HL-60 (cell line): ENCODE measurements at regions not wholly inside any gene's neighbourhood (a gene's known extent, or its start where the extent isn't known, plus 50 kb on each side); places are given as distances from the start of the nearest gene placed in this dataset.

Source experiments
- GABPA ChIP-seq: IDR thresholded peaks from 2 replicates; pipeline ENCODE4 v1.6.1; 2012; ENCODE audit warnings: low read depth
- POLR2AphosphoS5 ChIP-seq: IDR thresholded peaks from 2 replicates; pipeline ENCODE4 v1.6.1; 2012; ENCODE audit warnings: low read depth
- SPI1 ChIP-seq: IDR thresholded peaks from 2 replicates; pipeline ENCODE4 v1.6.1; 2012; ENCODE audit warnings: low read depth, mild to moderate bottlenecking, borderline replicate concordance
- TF ChIP-seq, protein P1 (sequence below): IDR thresholded peaks from one replicate; pipeline ENCODE4 v1.5.1; 2011; ENCODE audit warnings: low read length, control low read depth, inconsistent platforms; ENCODE audit not compliant: insufficient read depth
- TF ChIP-seq, protein P2 (sequence below): IDR thresholded peaks from 2 replicates; pipeline ENCODE4 v1.6.1; 2012; ENCODE audit warnings: low read depth; ENCODE audit not compliant: insufficient replicate concordance

DNA sequence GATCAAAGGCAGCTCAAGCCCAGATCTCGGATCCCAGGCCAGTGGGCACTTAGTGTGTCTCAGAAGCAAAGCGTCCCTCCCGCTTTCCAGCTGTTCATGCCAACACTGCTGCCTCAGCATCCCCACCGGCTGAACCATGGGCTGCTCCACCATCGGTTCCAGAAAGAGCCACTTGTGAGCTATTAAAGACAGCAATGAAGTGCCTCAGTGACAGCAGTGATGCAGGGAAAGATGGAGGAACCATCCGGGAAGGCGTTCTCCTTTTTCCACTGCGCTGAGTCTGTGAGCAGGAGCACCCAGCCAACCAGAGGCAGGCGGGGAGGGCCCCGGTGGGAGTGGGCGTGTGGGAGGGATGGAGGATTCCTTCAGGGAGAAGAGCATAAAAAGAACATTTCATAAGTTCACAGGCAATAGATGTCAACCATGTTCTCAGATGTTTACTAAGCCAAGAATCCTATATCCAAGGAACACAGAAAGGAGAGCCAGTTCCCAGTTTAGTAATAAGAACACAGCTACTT, 96.2 kb upstream of the MKI67 start:
- TF ChIP-seq, protein P1, sequence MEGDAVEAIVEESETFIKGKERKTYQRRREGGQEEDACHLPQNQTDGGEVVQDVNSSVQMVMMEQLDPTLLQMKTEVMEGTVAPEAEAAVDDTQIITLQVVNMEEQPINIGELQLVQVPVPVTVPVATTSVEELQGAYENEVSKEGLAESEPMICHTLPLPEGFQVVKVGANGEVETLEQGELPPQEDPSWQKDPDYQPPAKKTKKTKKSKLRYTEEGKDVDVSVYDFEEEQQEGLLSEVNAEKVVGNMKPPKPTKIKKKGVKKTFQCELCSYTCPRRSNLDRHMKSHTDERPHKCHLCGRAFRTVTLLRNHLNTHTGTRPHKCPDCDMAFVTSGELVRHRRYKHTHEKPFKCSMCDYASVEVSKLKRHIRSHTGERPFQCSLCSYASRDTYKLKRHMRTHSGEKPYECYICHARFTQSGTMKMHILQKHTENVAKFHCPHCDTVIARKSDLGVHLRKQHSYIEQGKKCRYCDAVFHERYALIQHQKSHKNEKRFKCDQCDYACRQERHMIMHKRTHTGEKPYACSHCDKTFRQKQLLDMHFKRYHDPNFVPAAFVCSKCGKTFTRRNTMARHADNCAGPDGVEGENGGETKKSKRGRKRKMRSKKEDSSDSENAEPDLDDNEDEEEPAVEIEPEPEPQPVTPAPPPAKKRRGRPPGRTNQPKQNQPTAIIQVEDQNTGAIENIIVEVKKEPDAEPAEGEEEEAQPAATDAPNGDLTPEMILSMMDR = no peak
- TF ChIP-seq GABPA (no peak), POLR2AphosphoS5 (no peak), SPI1 (no peak)
- TF ChIP-seq, protein P2, sequence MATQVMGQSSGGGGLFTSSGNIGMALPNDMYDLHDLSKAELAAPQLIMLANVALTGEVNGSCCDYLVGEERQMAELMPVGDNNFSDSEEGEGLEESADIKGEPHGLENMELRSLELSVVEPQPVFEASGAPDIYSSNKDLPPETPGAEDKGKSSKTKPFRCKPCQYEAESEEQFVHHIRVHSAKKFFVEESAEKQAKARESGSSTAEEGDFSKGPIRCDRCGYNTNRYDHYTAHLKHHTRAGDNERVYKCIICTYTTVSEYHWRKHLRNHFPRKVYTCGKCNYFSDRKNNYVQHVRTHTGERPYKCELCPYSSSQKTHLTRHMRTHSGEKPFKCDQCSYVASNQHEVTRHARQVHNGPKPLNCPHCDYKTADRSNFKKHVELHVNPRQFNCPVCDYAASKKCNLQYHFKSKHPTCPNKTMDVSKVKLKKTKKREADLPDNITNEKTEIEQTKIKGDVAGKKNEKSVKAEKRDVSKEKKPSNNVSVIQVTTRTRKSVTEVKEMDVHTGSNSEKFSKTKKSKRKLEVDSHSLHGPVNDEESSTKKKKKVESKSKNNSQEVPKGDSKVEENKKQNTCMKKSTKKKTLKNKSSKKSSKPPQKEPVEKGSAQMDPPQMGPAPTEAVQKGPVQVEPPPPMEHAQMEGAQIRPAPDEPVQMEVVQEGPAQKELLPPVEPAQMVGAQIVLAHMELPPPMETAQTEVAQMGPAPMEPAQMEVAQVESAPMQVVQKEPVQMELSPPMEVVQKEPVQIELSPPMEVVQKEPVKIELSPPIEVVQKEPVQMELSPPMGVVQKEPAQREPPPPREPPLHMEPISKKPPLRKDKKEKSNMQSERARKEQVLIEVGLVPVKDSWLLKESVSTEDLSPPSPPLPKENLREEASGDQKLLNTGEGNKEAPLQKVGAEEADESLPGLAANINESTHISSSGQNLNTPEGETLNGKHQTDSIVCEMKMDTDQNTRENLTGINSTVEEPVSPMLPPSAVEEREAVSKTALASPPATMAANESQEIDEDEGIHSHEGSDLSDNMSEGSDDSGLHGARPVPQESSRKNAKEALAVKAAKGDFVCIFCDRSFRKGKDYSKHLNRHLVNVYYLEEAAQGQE = no peak
